ENCODE measurements at regions not wholly inside any gene's neighbourhood (a gene's known extent, or its start where the extent isn't known, plus 50 kb on each side); places are given as distances from the start of the nearest gene placed in this dataset.

DNA sequence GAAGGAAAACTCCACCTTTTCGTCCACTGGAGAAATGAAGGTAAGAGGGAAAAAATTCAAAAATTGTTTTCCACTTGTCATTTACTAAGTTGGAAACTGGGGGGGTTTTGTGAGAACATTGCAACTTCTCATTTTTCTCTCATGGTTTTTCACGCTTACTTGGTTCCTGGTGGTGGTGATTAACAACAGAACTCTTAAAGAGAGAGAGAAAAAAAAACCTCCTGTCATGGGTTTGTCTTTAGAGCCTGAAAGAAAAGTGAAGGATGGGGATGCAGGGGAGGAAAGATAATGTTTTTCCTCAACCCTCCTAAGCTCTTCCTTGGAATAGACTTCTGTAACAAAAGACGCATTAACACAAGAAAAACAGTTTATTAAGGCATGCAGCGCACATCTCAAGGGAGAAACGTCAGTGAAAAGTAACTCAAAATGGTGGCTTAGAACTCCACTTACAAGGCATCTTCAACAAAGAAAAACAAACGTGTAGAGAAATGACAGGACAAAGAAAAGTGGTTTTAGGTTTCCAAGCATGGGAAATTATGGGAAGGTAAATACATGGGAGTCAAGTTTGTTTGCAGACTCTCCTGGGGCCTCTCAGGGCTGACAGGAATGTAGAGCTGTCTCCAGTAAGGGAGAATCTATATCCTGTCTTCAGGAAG lies 81.9 kb upstream of the ATF7IP start:
- DNase-seq = peak; percentile 53 to 87 (median 75)

DNA sequence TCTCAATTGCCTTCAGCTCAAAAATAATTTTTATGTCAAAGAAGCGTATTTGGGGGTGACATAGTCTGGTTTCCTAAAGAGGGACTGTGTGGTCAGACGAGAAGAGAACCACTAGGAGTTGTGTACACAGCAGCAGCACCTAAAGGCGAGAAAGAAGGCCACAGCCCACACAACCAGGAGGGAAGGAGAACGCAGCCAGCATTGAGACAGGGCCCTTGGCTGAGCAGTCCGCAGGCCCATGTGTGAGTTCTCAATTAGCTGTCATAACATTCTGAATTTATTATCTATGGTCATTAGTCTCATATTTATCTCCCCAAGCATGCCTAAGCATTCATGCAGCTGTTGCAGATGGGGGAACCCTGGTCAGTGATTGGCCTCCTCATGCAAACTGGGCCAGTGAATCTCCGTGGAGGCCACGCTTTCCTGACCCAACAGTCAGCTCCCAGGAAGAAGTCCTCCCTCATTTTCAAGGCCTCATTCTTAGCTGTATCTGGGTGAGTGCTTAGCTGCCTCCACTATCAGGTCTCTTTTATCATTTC lies 81.2 kb upstream of the ATF7IP start:
- peak in 2 of 3 experiments; percentile 53 to 75 for DNase-seq

DNA sequence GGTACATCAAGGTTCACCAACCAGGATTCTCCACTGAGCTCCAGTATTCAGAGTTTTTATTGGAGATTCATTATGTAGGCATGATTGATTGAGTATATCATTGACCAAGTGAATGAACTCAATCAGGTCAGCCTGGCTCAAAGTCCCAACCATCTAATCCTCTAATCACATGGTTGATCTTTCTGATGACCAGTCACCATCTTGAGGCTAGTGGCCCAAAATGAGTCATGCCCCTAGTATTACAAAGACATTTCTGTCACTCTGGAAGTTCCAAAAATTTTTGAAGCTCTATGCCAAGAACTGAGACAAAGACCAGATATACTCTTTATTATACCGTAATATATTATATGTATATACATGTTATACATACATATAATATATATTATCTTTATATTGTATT lies 75.9 kb upstream of the ATF7IP start:
- no peak for DNase-seq

DNA sequence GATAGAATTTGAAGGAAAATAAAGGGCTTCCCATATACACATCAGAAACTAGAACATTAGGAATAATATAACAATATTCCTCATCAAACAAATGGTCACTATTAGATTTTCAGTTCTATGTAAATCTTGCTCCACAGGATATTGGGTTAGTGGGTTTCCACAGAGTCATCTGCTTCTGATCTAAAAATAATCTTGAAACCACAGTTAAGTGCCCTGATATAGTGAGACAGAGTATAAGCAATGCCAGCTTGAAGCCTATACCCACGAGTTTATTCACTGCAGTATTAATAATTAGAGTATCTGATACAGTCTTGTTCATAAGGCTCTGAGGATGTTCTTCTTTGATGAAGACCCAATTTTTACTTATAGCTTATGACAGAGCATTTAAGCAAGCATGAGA lies 74.5 kb upstream of the ATF7IP start:
- DNase-seq = no peak

DNA sequence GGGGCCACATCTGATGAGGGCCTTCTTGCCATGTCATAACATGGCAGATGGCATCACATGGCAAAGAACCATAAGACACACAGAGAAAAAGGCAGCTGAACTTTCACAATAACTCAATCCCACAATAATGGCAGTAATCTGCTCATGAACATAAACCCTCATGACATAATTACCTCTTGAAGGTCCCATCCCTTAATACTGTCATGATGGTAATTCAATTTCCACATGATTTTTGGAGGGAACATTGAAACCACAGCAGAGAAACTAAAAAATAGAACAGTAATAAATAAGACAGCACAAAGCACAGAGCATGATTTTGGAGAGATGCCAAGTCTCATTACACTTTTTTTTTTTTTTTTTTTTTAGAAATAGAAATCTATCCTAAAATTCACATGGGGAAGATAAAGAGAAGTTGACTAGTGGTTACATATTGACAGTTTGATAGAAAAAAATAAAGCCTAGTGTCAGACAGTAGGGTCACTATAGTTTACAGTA lies 61.8 kb upstream of the ATF7IP start:
- peak in 1 of 3 experiments; percentile 10 for DNase-seq

DNA sequence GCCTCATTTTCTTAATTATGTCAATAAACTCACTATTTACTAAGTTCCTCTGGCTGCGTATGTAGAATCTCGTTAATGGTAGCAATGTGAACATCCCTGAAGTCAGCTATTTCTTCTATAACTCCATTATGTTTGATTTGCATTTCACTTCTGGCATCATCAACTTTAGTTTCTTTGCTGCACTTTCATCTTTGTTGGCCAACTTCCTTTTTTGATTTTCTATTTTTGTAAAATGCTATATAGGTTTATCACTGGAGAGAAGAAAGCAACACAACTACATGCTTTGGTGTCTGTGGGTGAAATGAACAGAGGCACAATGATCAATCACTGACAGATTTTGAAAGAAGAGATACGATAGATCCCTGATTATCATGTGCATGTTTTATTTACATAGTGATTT lies 58.5 kb upstream of the ATF7IP start:
- DNase-seq = no peak

DNA sequence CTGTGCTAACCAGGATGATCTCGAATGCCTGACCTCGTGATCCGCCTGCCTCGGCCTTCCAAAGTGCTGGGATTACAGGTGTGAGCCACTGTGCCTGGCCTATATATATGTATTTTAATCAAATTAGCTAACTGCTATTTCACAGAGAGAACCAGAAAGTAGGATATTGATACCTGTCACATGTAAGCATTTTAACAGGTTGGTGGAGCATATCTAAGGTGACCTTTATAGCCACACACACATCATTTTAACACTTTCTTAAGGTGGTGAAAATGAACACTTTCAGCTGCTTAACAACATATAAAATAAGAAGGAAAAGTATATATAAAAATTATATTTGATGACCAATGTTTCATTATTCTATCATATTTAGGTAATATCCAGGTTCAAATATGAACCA lies 57.0 kb upstream of the ATF7IP start:
- DNase-seq = no peak

DNA sequence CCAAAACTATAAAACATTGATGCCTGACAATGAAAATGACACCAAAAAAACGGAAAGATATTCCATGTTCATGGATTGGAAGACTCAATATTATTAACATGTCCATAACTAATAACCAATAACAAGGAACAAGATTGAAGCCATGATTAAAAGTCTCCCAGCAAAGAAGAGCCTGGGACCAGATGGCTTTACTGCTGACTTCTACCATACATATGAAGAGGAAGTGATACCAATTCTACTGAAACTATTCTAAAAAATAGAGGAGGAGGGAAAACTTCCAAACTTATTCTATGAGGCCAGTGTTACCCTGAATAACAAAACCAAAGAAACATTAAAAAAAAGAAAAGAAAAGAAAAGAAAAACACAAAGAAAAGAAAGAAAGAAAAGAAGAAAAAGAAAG lies 54.6 kb upstream of the ATF7IP start:
- DNase-seq = no peak

DNA sequence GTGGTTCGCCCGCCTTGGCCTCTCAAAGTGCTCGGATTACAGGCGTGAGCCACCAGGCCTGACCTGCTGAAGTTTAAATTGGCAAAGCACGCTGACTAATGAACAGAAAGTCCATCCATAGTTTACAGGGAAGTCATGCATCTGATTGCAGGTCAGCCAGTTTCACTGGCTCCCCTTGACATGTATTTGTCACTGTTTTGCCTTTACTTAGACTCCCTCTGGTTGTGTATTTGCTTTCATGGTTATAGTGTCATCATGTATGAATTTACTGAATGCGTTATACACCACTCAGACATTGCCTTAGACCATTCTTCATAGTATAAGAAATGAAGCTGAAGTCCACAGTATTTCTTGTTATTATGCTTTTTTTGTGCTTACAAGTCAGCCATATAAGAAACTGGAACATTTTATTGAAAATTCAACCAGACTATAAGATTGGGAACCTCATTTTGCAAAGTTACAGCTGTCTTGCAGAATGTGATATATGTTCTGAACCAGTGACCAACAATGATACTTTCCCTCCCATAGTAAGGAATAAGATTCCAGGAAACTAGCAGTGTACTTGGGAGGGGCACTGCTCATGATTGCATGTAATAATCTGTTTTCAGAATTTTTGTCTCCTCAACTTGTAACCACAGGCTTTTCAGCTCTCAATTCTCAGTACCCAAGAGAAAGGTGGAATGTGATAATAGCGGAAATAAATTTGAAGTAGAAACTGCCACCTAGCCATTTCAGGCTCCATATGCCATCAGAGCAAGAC lies 51.9 kb upstream of the ATF7IP start:
- no peak for DNase-seq

DNA sequence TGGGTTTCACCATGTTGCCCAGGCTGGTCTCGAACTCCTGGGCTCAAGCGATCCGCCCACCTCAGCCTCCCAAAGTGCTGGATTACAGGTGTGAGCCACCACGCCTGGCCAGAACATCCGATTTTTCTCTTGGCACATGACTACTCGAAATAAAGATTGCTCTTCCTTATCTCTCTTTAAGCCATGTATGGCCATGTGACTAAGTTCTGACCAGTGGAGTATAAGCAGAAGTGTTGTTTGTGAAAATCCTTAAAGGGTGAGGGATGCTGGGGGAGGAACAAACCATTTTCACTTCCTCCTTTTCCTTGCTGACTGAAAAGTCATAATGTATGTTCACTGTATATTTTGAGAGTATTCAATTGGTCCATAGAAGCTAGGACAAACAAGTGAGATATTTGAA lies 50.7 kb upstream of the ATF7IP start:
- DNase-seq = no peak

DNA sequence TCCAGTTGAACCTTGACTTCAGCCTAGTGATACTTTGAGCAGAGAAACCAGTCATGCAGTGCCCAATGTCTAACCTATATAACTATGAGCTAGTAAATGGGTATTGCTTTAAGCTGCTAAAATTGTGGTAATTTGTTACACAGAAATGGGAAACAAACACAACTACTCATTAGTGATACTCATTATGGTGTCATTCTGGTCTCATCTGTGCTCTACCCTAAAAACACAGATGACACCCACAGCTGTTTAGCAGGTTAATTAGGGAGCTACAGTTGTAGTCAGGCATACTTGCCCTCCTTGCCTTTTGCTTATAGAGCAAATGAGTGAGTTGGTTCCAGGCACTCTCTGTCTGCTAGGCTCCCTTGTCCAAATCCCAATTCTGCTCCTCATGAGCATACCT lies 50.0 kb upstream of the ATF7IP start:
- DNase-seq = no peak
